ENCODE measurements at regions not wholly inside any gene's neighbourhood (a gene's known extent, or its start where the extent isn't known, plus 50 kb on each side); places are given as distances from the start of the nearest gene placed in this dataset.
A peak's percentile ranks its signal among the peaks of the same experiment; 100 is the strongest.
"Not testable (repeated sequence)": the region's sequence is repeated elsewhere in the genome, so short reads cannot be mapped to it uniquely, and the experiment has no call there.

DNA sequence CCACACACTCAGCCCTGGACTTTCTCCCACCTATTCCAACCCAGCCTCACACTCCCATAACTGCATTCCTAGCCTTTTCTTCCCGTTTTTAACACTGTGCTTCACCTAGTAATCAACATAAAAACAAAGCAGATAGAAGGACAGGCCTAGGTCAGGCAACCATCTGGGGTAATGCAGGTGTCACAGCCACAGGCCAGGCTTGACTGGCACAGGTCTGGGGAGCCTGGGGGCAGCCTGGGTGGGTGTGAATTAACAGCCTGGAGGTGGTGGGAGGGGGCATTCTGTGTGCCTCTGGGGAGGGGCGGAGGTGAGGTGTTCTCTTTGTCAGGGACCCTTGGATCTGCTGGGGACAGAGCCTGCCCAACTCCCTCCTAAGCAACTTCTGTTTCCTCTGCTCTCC, 332.6 kb downstream of the BCL2L11 start:
- peak; percentile 34 for ATAC-seq

GRCh38 chr2:111453816-111454215, 333.1 kb downstream of the BCL2L11 start:
- ATAC-seq, result peak; percentile 67

- peak; percentile 94 for ATAC-seq
Observed at GRCh38 chr2:111454404-111454803, 333.7 kb downstream of the BCL2L11 start.

DNA sequence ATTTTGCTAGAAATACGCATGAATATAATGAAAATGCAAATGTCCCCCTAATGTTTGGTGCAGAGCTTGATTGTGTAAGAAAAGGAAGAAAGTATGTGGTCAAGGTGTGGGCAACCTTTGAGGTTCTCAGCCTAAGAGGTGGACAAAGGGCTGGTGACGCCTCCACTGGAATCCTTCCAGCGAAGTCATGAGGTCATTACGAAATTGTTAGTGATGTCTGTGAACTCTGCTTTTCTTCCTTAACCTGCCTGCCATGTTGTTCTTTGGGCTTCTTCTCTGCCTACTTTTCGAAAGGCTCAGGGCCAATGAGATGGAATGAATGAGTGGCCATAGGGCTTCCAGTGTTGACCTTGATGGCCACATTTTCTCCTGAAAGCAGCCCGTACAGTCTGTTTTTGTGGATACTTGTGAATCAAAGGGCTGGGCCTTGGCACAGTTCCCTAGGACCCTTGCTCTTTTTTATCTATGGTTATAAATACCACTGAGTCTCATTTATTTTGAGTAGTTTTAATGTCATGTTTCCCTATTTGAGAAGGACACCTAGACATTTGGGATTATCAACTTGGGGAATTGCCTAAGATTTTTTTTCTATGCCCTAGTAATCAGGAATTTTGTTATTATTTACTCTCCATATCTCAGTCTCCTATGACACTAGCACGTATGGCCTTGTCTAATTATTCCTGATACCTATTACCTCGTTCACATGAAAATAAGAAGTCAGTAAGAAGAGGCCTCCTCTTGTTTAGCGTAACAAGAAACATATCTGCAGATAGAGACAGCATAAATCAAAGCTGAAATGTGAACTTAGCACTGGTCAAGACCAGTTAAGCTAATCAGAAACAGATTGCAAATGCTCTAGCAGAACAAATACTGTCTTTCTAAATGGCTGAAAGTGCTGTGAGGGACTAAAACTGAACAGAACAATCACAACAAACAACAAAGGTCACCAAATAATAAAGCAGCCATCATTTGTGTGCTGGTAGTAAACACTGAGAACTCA, 334.6 kb downstream of the BCL2L11 start:
- peak; percentile 12 for ATAC-seq

- ATAC-seq, result not testable (repeated sequence)
Observed at GRCh38 chr2:111457191-111457590, 336.5 kb downstream of the BCL2L11 start.

DNA sequence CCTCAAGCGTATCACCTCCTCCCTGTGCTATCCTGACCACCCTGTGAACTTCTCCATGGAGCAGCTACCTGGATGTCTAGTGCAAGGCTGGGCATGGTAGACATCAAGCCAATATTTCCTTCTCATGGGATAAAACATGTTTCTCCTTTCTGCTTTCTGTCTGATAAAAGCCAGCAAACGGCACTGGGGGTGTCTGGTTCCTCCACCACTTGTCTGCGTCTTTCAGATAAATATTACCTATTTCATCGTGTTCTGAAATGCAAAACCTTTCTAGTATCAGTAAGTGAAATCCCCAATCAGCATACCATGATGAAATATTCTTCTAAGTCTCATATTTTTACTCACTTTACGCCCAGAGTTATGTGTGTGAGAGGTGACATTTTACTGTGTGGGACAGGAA, 340.2 kb downstream of the BCL2L11 start:
- ATAC-seq, result not testable (repeated sequence)

DNA sequence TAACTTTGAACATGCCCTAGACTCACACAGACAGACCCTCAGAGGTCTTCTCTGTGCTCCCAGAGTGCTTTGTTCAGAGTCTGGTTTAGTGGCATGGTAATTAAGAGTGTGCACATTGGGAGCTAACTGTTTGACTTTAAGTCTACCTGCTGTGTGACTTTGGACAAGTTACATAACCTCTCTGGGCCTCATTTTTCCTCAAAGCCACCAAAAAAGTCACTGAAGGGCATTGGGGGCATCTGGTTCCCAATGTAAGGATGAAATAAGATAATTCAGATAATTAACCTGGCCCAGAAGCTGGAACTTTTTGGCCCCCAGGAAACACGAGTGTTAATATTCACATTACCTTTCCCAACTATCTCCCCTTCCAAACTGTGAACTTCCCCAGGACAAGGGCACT, 341.1 kb downstream of the BCL2L11 start:
- ATAC-seq, result not testable (repeated sequence)

DNA sequence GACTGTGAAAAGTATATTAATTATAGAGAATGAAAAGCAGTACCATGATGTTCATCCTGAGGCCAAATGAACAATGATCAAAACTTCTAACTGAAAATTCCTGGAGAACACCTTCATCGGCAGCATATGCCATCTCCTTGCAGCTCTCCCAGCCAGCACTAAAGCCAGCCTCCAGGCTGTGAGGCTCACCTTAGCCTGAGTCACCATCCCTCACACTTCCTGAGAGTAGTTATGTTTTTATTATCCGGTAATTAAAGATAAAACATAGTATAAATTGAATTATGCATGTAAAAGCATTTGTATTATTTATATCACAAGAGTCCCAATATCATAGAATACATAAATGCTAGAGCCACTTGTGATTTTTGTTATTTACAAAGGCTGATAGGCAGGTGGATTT, 341.9 kb downstream of the BCL2L11 start:
- not testable (repeated sequence) for ATAC-seq

GRCh38 chr2:111463238-111463848, 342.6 kb downstream of the BCL2L11 start:
- not testable (repeated sequence) for ATAC-seq

DNA sequence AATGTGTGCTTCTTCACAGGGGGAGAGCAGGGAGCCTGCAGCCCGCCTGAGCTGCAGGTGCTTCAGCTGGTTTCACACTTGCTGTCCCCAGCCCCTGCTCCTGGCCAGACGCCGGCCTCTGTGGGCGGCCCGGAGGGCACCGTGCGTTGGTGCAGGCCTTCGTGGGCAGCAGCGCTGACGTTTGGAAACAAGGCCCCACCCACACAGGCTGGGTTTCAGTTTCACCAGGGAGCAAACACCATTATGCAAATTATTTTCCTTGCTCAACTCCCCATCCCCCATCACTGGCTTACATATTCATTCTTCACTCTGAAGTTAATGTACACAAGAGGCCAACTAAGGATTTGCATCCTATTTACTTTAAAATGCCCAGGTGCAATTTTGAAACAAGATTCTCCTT, 343.2 kb downstream of the BCL2L11 start:
- ATAC-seq, result peak; percentile 81

- not testable (repeated sequence) for ATAC-seq
Observed at GRCh38 chr2:111464367-111464766, 343.7 kb downstream of the BCL2L11 start.

DNA sequence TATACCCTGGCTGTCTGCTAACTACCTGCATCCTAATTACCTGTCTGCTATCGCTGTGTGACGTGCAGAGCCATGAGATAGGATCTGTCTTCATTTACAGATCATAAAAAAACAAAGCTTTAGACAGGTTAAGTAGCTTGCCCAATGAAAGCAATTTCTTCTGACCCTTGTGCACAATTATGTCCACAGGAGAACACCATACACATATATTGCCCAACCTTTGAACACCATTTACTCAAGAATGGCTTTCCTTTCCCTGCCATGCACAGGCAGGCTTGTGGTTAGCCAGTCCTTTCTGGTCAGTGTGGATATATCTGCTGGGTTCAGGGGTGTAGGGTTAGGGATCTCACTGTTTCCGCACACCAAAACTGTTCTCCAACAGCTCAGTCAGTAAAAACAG, 344.8 kb downstream of the BCL2L11 start:
- ATAC-seq, result not testable (repeated sequence)

DNA sequence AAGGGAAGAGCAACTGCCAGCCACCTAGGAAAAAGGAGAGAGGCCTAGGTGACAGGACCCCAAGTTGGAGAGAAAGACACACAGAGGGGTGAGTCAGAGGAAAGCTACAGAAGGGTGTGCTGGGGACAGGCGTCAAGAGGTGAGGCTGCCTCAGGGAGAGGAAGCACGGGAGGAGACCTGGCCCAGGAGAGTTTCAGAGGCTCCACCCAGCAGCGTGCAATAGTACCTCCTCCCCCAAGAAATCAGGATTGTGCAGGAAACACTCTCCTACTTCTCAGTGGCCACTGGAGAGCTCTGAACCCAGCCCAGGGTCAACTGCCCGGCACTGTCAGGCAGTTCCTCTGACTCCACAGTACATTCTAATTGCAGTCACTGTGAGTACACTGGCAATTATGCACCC, 346.0 kb downstream of the BCL2L11 start:
- peak; percentile 96 for ATAC-seq

DNA sequence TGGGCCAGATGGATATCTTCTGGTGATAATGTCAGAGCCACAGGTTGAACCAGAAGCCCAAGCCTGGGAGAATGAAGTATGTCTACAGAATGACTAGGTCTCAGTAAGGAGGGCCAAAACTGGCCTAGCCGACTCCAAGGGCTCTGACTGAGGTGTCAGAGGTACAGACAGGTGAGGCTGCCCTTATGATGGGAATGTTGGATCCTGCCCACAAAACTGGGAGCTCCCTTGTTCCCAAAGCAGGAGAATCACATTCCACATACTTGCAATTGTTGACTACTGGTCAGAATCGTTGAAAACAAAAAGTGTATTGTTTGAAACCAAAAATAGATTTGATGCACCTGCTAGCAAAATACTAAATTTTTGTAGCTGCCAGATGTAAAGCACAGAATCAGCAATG, 350.2 kb downstream of the BCL2L11 start:
- ATAC-seq, result not testable (repeated sequence)

- not testable (repeated sequence) for ATAC-seq
Observed at GRCh38 chr2:111471791-111472530, 351.2 kb downstream of the BCL2L11 start.

GRCh38 chr2:111472844-111473403, 352.2 kb downstream of the BCL2L11 start:
- ATAC-seq, result not testable (repeated sequence)

GRCh38 chr2:111473522-111473921, 352.8 kb downstream of the BCL2L11 start:
- peak; percentile 74 for ATAC-seq

DNA sequence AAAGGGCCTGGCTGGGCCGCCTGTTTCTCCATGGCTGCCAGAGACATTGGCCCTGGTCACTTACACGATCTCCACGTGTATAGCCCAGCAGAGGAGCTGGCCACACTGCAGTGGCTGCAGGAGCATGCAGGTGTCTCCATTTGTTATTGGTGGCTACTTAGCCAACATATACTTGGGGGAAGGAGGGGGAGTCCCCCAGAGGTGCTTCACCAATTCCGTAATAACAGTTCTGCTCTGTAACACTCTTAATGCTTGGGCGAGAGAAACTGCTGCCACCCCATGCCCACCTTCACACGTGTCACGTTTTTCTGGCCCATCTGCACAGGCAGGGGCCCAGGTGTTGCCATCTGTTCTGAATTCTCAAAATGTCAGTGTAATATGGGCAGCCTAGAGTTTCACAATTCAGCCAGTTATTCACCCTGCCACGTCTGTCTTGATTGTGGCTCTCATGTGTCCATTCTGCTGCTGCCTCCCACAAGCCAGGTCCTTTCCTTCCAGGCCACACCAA, 353.5 kb downstream of the BCL2L11 start:
- ATAC-seq, result not testable (repeated sequence)

- not testable (repeated sequence) for ATAC-seq
Observed at GRCh38 chr2:111478335-111478734, 357.6 kb downstream of the BCL2L11 start.

DNA sequence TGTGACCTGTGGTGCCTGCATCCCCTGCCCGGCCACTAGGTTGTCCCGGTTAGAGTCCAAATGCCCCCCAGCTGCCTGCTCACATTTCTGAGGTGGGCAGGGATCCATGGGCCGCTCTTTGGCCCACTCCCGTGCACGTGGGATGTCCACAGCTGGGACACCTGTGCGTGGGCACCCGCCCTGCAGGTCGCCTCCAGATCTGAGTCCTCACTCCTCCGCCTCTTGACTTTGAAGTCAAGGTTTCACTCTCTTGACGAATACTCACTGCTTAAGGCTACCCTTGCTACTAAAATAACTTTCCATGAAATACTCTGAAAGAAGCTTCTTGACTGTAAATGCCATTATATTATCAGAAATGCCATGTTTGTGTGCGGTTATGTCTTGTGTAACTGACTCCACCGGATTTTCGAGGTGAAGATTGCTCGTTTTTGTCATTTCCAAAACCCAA, 358.2 kb downstream of the BCL2L11 start:
- not testable (repeated sequence) for ATAC-seq

DNA sequence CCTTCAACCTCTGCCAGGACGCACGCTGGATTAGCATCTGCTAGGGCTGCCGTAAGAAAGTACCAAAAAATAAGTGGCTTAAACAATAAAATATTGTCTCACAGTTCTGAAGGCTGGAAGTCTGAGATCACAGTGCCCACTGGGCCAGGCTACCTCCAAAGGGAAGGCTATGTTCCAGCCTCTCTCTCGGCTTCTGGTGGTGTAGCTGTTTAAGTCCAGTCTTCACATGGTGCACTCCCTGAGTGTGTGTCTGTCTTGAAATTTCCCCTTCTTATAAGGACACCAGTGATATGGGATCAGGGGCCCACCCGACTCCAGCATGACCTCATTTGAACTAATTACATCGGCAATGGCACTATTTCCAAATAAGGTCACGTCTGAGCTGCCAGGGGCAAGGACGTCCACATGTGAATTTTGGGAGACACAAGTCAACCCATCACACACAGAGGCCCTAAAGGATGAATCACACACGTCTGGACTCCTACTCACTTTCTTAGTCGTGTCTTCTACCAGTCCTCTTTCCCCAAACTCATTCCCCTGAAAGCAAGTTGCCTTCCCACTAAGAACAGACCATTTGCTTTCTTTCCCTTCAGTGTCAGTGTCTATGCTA, 359.4 kb downstream of the BCL2L11 start:
- ATAC-seq, result not testable (repeated sequence)

DNA sequence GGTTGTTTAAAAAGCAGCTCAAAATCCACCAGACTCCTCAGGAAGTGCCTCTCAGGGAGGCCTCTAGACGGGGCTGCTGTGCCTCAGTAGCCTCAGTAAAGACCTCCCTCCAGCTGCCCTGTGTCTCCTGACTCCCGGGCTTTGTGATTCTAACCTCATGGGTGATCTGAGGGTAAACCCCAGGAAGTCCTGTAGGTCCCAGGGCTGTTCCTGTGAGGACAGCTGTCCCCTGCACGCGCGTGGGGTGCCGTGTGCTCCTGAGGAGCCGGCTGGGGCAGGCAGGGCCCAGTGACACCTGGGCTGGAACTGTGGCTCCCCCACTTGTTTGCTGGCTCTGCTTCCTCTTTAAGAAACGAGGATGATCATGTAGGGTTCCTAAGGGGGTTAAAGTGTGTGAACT, 359.9 kb downstream of the BCL2L11 start:
- not testable (repeated sequence) for ATAC-seq

Measured in esophagus mucosa (tissue), 1 donor.